Right lobe of liver (tissue), 4 donors: ENCODE measurements at regions not wholly inside any gene's neighbourhood (a gene's known extent, or its start where the extent isn't known, plus 50 kb on each side); places are given as distances from the start of the nearest gene placed in this dataset.

Experiments
- POLR2A ChIP-seq: fragments of 450-650 bp; IDR thresholded peaks from one replicate; pipeline ENCODE4 v1.6.1; 2017; ENCODE audit warnings: antibody characterized with exemption, mild to moderate bottlenecking
- TF ChIP-seq, protein P1 (sequence below), 4 donors: fragments of 200-600 bp in 3 of 4; fragments of 450-650 bp in 1 of 4; IDR thresholded peaks; one replicate each; pipeline versions ENCODE4 v1.5.1 to v1.8.0; 2016 to 2022; ENCODE audit warnings: antibody characterized with exemption in 4 of 4, mild to moderate bottlenecking in 2 of 4
- donor health status: DM: no; HTN: no; CAD: no.
- donor health status: DM: no; HTN: no; CAD: no.
- donor health status: DM: no; HTN: yes; CAD: no.

DNA sequence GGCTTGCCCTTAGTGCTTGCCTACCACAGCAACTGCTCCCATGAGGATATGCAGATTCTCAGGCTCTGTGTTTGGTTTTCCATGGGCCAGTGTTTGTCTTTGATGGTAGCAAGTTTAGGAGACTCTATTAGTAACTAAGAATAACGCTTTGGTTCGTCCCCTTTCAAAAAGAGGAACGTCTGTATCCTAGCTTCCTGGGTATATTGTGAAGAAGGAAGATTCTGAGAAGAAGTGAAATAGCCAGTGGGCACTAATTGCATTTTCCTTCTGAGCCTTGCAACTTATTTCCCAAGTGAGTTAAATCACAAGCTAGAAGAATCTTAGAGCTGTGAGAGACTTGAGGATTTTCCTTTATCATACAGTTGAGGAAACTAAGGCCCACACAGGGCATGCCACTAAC, 376.8 kb downstream of the PIK3R1 start:
- TF ChIP-seq, protein P1, sequence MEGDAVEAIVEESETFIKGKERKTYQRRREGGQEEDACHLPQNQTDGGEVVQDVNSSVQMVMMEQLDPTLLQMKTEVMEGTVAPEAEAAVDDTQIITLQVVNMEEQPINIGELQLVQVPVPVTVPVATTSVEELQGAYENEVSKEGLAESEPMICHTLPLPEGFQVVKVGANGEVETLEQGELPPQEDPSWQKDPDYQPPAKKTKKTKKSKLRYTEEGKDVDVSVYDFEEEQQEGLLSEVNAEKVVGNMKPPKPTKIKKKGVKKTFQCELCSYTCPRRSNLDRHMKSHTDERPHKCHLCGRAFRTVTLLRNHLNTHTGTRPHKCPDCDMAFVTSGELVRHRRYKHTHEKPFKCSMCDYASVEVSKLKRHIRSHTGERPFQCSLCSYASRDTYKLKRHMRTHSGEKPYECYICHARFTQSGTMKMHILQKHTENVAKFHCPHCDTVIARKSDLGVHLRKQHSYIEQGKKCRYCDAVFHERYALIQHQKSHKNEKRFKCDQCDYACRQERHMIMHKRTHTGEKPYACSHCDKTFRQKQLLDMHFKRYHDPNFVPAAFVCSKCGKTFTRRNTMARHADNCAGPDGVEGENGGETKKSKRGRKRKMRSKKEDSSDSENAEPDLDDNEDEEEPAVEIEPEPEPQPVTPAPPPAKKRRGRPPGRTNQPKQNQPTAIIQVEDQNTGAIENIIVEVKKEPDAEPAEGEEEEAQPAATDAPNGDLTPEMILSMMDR (IDR thresholded peaks at IDR 0.05), result no peak
- no peak for TF ChIP-seq POLR2A
